PFSK-1 (cell line): ENCODE measurements at regions not wholly inside any gene's neighbourhood (a gene's known extent, or its start where the extent isn't known, plus 50 kb on each side); places are given as distances from the start of the nearest gene placed in this dataset.

Experiments
- FOXP2 ChIP-seq: optimal IDR thresholded peaks from 2 replicates; pipeline ENCODE3; 2011; ENCODE audit warnings: borderline replicate concordance, control low read depth, inconsistent platforms; ENCODE audit not compliant: insufficient read depth; ENCODE audit errors: extremely low read length, extremely low read depth
- POLR2AphosphoS5 ChIP-seq: IDR thresholded peaks from 2 replicates; pipeline ENCODE4 v1.6.1; 2012; ENCODE audit warnings: low read depth, mild to moderate bottlenecking, control low read depth, low read length, moderate library complexity
- REST ChIP-seq, 2 experiments: IDR thresholded peaks; 2 replicates each; pipeline versions ENCODE4 v1.6.1 to v1.8.0; 2011 to 2012; ENCODE audit warnings: low read depth in 2 of 2, low read length in 2 of 2, control low read depth in 1 of 2, inconsistent platforms in 1 of 2, mild to moderate bottlenecking in 1 of 2, moderate library complexity in 1 of 2; ENCODE audit not compliant: insufficient read depth in 1 of 2
- SIN3A ChIP-seq: IDR thresholded peaks from 2 replicates; pipeline ENCODE4 v1.6.1; 2012; ENCODE audit warnings: mild to moderate bottlenecking, low read length, moderate library complexity, borderline replicate concordance; ENCODE audit not compliant: insufficient read depth
- TAF1 ChIP-seq: IDR thresholded peaks from 2 replicates; pipeline ENCODE4 v1.6.1; 2012; ENCODE audit warnings: low read length, control low read depth, borderline replicate concordance; ENCODE audit not compliant: insufficient read depth

DNA sequence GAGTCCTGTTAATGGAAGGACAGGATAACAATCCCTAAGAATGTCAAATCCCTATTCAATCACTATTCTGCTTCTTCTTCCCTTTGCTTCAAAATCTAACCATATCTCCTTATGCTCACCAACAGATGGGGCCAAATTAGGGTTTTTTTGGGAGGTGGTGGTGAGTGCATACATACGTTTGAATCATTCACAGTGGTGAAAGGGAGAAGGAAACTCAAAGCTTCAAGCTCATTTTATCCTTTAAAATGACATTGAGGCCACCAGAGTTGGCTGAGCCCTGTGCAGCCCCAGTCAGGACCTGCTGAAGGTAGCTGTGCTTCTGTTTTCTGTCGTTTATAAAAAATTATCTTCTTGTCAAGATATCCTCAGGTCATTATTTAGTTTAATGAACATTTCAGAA is 607.5 kb upstream of the AGTR1 start:
- TF ChIP-seq TAF1 (no peak), SIN3A (no peak), REST (IDR thresholded peaks at IDR 0.05; ENCODE audit: insufficient read depth in 1 of 2, low read depth in 2 of 2, low read length in 2 of 2) (no peak), POLR2AphosphoS5 (no peak), FOXP2 (no peak)

DNA sequence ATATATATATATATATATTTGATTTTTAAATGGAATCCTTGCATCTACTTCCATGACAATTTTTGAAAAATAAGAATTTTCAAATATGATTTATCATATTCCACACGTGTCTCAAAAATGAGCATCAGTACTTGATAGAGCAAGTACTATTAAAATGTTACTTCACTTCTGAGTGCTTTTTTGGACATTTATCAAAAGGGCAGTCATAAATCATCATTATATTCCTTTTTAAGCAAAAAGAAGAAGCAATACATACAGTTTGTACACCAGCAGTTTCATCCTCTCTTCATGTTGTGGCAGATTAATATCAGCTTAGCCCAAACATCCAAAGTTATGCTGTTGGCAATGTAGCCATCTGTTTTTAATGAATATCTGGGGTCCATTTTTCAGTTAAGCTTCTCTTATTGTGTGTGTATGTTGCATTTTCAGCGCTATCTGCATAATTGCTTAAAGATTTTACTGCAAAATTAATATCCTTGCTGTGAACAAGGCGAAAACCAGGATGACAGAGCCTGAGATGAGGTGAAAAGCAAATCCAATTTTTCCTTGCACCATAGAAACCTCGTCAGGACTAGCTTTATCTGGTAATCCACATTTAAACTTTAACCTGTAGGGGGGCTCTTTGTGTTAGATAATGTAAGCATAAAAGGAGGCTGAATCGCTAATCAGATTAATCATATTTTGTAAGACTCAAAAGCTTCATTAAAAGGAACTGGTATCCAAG is 604.9 kb upstream of the AGTR1 start:
- TF ChIP-seq REST (IDR thresholded peaks at IDR 0.05; ENCODE audit: insufficient read depth in 1 of 2, low read depth in 2 of 2, low read length in 2 of 2) (no peak), FOXP2 (no peak), SIN3A (no peak), POLR2AphosphoS5 (no peak), TAF1 (no peak)

DNA sequence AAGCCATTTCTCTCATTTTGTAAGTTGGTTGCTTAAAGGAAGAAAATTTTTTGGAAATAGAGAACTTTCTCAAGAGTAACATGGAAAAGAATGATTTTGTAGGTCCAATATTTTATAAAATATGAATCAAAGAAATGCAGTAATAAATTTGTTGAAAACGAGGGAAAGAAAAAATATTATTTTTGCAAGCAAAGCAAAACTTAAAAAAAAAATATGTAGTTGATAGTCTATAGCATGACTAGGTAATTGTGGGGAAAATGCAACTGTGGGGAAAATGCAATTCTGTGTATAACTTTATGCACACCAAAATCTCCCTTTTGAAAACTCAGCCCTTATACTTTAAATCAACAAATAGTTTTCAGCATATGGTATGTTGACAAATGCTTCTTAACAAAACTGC is 604.0 kb upstream of the AGTR1 start:
- TF ChIP-seq TAF1 (no peak), SIN3A (no peak), REST (IDR thresholded peaks at IDR 0.05; ENCODE audit: insufficient read depth in 1 of 2, low read depth in 2 of 2, low read length in 2 of 2) (no peak), FOXP2 (no peak), POLR2AphosphoS5 (no peak)

DNA sequence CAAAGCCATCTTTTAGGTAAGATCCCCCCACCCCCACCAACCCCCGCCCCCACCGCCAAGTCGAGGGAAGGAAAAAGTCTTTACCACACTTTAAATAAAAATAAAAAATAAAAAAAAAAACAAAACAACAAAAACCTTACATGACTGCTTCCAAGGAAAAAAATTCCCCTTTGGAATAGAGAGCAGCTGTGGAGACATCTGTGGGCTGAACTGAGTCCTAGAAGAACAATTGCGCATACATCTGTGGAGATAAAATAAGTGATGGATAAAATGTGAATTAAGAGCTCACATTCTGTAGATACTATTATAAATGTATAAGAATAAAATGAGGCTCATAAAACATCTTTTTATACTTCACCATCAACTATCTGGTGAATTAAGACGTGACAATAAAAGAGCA is 601.7 kb upstream of the AGTR1 start:
- TF ChIP-seq SIN3A (no peak), FOXP2 (no peak), REST (IDR thresholded peaks at IDR 0.05; ENCODE audit: insufficient read depth in 1 of 2, low read depth in 2 of 2, low read length in 2 of 2) (no peak), TAF1 (no peak), POLR2AphosphoS5 (no peak)

DNA sequence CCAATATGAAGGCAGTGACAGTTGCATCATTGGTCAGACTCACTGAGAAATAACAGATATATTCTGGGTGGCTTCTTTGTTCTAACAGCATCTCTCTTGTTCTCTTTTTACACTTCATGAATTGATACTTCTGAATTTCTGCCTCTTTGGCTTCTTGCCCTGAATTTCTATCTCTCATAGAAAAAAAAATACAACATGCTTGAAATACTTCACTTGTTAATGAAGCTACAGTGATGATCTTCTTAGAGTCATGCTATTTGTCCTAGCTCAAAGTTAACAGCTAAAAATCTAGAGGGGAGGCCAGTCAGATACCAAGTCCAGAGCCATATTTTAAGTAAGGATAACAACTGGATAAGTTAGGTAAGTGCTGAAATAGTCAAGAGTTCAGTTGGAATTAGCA is 597.2 kb upstream of the AGTR1 start:
- TF ChIP-seq POLR2AphosphoS5: no peak
- TF ChIP-seq TAF1: no peak
- TF ChIP-seq REST (IDR thresholded peaks at IDR 0.05; ENCODE audit: insufficient read depth in 1 of 2, low read depth in 2 of 2, low read length in 2 of 2): no peak
- no peak for TF ChIP-seq SIN3A
- TF ChIP-seq FOXP2: no peak
